RKO (cell line): ENCODE measurements at regions not wholly inside any gene's neighbourhood (a gene's known extent, or its start where the extent isn't known, plus 50 kb on each side); places are given as distances from the start of the nearest gene placed in this dataset.
"Not testable (repeated sequence)": the region's sequence is repeated elsewhere in the genome, so short reads cannot be mapped to it uniquely, and the experiment has no call there.

ENCODE experiments used
- DNase-seq: peaks from one replicate; pipeline ENCODE4 v3.0.0-alpha.2; 2016; ENCODE audit warnings: low spot score

GRCh38 chr15:95180530-95180929 lies 949.2 kb downstream of the MCTP2 start:
- no peak for DNase-seq

- DNase-seq: no peak
Measured at GRCh38 chr15:95182091-95182490, 950.7 kb downstream of the MCTP2 start.

GRCh38 chr15:95192923-95193322 lies 961.6 kb downstream of the MCTP2 start:
- no peak for DNase-seq

GRCh38 chr15:95194746-95195145 lies 963.4 kb downstream of the MCTP2 start:
- no peak for DNase-seq

- DNase-seq: no peak
Measured at GRCh38 chr15:95196176-95196915, 965.0 kb downstream of the MCTP2 start.

GRCh38 chr15:95202569-95203349 lies 971.4 kb downstream of the MCTP2 start:
- DNase-seq: no peak

- no peak for DNase-seq
Measured at GRCh38 chr15:95205077-95205476, 973.7 kb downstream of the MCTP2 start.

GRCh38 chr15:95205830-95206229 lies 974.5 kb downstream of the MCTP2 start:
- DNase-seq: not testable (repeated sequence)

- DNase-seq: no peak
Measured at GRCh38 chr15:95208071-95208470, 976.7 kb downstream of the MCTP2 start.

GRCh38 chr15:95208988-95209387 lies 977.6 kb downstream of the MCTP2 start:
- DNase-seq: no peak

GRCh38 chr15:95210436-95210981 lies 979.1 kb downstream of the MCTP2 start:
- DNase-seq: no peak

GRCh38 chr15:95215017-95215416 lies 983.7 kb downstream of the MCTP2 start:
- no peak for DNase-seq

- DNase-seq: no peak
Measured at GRCh38 chr15:95226835-95227234, 995.5 kb downstream of the MCTP2 start.

- no peak for DNase-seq
Measured at GRCh38 chr15:95227235-95227634, 995.9 kb downstream of the MCTP2 start.

- DNase-seq: no peak
Measured at GRCh38 chr15:95228856-95229555, 997.6 kb downstream of the MCTP2 start.

GRCh38 chr15:95235033-95235432 lies 1003.7 kb downstream of the MCTP2 start:
- DNase-seq: no peak

- DNase-seq: peak; percentile 93
Measured at GRCh38 chr15:95247071-95247984, 1016.0 kb downstream of the MCTP2 start.

GRCh38 chr15:95249524-95249923 lies 1018.2 kb downstream of the MCTP2 start:
- DNase-seq: no peak

- DNase-seq: no peak
Measured at GRCh38 chr15:95252404-95252803, 1021.0 kb downstream of the MCTP2 start.

GRCh38 chr15:95254263-95254662 lies 1022.9 kb downstream of the MCTP2 start:
- no peak for DNase-seq

- DNase-seq: peak; percentile 67
Measured at GRCh38 chr15:95259513-95259912, 1028.2 kb downstream of the MCTP2 start.
